Fibroblast of skin of right quadriceps (primary cell): ENCODE measurements at regions not wholly inside any gene's neighbourhood (a gene's known extent, or its start where the extent isn't known, plus 50 kb on each side); places are given as distances from the start of the nearest gene placed in this dataset.

Experiments
- DNase-seq: peaks from one replicate; pipeline ENCODE4 v3.0.0-alpha.2; 2013

- no peak for DNase-seq
These were observed 229.4 kb upstream of the POU3F1 start for GRCh38 chr1:38275960-38276359.

GRCh38 chr1:38274974-38275373, 228.4 kb upstream of the POU3F1 start:
- no peak for DNase-seq

DNA sequence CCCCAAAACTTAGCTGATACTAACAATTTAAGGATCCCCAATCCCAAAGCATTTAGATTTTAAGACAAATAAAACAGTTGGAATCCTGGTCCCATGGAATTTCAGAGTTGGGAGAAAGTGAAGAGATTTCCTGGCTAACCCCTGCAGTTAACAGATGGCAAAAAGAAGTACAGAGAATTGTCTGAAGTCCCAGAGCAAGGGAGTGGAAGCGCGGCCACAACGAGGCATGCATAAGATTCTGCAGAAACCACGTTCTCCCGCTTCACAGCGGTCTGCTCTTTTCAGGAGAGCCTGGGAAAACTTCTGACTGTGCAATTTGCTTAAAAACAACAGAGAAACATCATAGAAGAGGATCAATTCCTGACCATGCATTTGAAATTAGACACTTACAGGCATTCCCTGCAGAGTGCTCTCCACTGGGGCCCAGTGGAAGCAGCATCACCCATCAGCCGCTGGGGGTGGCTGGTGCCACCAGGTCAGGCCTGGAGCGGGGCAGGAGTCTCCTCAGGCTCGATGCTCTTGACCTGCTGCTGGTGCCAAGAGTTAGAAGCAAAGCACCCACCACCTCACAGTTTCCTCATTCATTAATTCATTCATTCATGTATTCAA, 226.7 kb upstream of the POU3F1 start:
- DNase-seq, result no peak

DNA sequence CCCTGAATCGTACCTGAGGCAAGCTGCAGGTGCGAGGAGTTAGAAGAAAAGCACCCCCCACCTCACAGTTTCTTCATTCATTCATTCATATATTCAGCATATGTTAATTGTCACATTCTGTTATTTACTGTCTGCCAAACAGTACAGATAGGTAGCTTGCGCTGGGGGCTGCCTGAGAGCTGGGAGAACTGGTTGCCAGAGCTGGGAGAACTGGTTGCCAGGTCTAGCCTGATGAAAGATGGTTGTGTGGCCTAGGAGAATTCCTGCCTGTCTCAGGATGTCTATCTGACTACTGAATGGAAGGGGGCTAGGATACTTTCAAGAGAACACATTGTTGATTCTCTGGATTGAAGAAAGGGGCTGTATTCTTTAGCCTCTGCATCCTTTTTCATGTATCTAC, 225.9 kb upstream of the POU3F1 start:
- DNase-seq, result no peak

GRCh38 chr1:38270849-38271633, 224.4 kb upstream of the POU3F1 start:
- no peak for DNase-seq

- no peak for DNase-seq
These were observed 223.6 kb upstream of the POU3F1 start for GRCh38 chr1:38269923-38270848.

GRCh38 chr1:38268226-38268625, 221.6 kb upstream of the POU3F1 start:
- no peak for DNase-seq

DNA sequence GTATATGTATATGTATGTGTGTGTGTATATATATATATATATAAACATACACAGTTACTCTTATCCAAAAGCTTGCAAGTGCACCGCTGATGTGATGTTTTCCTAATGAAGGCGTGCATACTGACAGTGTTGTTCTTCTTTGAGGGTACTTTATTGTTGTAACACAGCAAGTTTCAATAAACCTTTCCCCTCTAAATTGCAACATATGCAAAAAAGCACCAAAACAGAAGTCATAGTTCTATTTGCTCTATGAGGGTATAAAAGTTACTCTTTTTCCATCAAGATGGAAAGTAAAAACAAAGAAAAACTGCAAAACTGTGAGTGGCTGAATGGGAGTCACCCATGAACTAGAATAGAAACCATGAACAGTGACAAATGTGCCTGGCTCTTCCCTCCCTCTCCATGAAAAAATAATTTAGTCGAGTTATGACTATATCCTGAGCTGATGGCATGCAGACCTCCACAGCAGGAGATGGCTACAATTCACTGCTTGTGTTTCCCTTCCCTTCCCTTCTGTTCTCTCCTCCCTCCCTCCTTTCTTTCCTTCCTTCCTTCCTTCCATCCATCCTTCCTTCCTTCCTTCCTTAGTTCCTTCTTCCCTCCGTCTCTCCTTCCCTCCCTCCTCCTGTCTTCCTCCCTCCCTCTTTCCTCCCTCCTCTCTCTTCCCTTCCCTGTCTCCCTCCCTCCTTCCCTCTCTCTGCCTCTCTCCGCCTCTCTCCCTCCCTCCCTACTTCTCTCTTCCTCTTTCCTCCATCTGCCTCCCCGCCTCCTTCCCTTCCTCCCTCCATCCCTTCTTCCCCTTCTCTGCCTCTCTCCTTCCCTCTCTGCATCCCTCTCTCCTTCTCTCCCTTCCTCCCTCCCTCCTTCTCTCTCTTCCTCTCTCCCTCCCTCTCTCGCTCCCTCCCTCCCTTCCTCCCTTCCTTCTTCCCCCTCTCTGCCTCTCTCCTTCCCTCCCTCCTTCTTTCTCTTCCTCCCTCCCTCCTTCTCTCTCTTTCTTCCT, 220.7 kb upstream of the POU3F1 start:
- DNase-seq, result no peak

GRCh38 chr1:38266197-38266520, 219.6 kb upstream of the POU3F1 start:
- DNase-seq, result no peak

DNA sequence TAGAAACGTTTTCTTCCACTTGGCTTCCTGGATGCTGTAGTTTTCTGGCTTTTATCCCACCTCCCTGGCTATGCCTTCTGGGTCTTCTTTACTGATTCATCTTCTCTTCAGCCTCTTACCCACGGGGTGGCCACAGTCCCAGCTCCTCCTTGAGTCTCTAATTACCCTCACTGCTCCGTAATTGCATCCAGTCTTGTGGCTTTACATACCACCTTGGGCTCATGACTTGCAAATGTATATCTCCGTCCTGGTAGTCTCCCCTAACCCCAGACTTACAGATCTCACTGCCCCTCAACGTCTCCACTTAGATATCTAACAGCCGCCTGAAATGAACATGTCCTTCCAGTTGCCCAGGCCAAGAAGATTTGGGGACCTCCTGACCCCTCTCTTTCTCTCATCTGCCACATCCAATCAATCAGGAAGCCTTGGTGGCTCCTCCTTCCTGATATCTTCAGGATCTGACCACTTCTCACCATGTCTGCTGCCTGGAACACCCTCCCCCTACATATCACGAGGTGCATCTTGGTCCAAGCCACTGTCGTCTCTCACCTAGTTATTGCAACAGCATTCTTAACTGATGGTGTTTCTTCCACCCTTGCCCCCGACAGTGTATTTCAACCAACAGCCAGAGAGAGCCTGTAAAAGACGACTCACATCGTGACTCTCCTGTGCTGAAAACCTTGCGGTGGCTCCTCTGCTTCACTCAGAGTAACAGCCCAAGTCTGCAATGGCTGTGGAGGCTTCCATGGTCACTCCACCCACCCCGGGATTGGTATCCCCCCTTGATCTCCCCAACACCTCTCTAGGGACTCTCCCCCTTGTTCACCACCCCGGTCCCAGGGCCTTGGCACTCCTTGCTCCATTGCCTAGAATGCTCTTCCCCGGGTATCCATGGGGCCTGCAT, 219.0 kb upstream of the POU3F1 start:
- DNase-seq, result no peak

GRCh38 chr1:38263438-38263837, 216.8 kb upstream of the POU3F1 start:
- DNase-seq, result no peak

DNA sequence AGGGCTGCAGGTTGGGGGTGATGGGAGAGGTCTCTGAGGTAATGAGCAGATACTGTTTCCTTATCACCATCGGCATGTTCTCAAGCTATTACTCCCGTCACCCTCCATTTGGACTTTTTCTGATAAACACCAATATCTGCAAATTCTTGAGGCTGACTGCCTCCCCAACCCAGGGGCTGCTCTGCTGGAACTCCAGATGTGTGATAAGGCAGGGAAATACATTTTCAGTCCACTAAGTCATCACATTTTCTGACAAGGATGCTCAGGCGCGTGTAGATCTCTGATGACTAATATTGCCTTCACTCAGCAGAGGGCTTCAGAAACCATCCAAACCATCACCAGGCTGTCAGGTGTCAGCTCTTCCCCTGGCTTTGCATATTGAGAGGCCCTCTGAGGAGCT, 215.0 kb upstream of the POU3F1 start:
- DNase-seq, result no peak

DNA sequence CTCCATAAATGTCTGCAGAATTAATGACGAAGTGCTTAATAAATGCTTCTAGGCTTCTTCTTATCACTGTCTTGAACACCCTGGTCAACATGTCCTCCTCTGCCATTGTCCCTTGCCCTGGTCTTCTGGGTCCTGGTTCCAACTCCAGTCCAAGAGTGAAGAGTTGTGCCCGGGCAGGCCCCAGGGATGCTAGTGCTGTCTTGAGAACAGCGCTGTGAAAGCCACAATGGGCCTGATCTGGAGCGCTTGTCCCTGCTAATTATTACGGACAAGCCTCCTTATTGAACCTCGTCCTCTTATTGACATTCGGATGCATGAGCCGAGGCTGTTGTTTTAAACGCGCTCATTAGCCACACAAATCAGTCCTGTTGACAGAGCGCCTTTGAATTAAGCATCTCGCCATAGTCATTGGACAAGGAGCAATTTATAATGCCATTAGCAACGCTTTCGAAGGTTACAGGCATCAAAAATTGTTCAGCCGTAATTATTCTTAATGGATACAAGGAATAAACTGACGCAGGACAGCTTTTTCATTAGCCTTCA, 211.6 kb upstream of the POU3F1 start:
- DNase-seq, result no peak

DNA sequence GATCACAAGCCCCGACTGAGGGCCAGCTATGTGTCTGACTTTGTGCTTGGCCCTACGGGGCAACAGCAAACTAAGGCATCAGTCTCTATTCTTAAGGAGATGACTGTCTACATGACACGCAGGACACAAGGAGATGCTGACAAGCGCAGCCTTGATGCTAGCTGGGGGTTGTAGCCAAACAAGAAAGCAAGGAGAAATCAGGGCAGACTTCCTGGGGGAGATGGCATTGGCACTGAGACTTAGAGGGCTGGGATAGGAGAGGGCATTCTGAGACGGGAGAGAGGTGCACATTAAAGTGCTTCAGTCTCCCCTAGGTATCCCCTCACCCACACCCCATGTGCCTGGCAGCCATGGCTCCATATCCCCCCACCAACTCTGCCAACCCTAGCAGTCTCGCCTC, 210.8 kb upstream of the POU3F1 start:
- DNase-seq, result no peak

GRCh38 chr1:38256072-38256471, 209.5 kb upstream of the POU3F1 start:
- DNase-seq, result no peak

GRCh38 chr1:38253314-38253713, 206.7 kb upstream of the POU3F1 start:
- DNase-seq, result no peak

GRCh38 chr1:38250356-38250755, 203.8 kb upstream of the POU3F1 start:
- DNase-seq, result no peak

DNA sequence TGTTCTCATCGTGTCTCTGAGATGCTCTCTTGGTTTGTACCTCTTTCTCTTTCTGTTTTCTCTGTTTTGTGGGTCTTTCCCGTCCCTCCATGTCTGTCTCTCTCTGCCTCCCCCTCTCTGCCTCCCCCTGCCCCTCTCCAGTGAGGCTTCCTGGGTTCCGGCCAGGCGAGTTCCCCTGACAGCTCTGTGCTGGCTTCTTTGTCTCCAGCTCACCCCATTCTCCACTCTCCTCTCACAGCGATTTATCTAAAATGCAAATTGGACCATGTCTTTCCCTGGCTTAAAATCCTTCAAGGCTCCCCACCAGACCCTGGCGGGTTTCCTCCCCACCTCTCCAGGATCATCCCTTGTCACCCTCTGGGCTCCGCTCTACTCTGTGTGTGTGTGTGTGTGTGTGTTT, 202.4 kb upstream of the POU3F1 start:
- no peak for DNase-seq

DNA sequence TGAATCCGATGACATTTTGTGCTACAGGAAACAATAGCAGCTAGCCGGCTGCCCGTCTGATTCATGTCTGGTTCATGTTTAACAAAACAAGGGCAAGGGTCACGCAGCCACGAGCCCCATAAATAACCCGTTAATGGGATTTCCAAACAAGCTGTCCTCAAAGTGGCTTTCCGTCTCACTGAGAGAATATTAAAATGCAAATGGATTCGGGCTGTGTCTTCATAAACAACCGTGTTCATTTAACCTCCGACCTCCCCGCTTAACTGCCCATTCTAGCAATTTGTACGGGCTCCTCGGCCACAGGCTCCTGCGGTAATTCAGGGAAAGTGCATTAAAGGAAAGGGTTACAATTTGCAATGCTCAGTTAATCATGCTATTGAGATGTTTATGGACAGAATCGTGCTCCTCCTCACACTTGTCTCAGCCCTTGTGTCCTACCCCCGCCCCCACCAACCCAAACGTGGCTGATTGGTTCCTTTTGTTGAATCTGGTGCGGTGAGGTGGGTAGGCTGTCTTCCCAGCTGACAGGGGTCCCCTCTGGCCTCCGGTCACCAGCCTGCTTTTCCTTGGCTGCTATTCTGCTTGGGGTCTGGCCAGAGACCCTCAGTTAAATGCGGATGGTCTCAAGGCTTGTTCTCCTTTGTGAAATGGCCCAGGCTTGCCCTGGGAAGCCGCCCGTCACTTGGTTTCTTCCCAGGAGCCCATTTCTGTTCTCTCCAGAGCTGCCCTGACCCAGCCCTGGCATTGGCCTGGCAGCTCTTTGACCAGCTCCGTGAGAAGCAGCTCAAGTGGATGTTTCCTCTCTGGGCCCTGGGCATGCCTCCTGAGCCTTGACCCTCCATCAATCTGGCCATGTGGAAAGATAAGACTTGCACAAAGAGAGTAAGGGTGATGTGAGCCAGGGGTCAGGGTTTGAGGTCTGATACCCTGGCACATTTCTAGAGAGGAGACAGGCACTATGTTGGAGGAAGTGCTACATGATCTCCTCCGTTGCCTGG, 200.7 kb upstream of the POU3F1 start:
- DNase-seq, result peak; percentile 26
